Left ventricle myocardium inferior (tissue), 1 donor: ENCODE measurements at regions not wholly inside any gene's neighbourhood (a gene's known extent, or its start where the extent isn't known, plus 50 kb on each side); places are given as distances from the start of the nearest gene placed in this dataset.

Experiments used
- DNase-seq: peaks from one replicate; pipeline ENCODE4 v3.0.0-alpha.2; 2020
- H3K27ac ChIP-seq: fragments of 200-600 bp; replicated peaks from 2 replicates; pipeline ENCODE4 v1.8.0; 2021
- H3K27me3 ChIP-seq: fragments of 200-600 bp; 2 replicates; pipeline ENCODE4 v1.8.0; 2021; ENCODE audit warnings: low read depth
- H3K36me3 ChIP-seq: fragments of 200-600 bp; 2 replicates; pipeline ENCODE4 v1.8.0; 2021
- H3K4me1 ChIP-seq: fragments of 200-600 bp; 2 replicates; pipeline ENCODE4 v1.8.0; 2021
- H3K4me3 ChIP-seq: fragments of 200-600 bp; 2 replicates; pipeline ENCODE4 v1.8.0; 2021; ENCODE audit warnings: mild to moderate bottlenecking, moderate library complexity
- H3K9me3 ChIP-seq: fragments of 200-600 bp; replicated peaks from 2 replicates; pipeline ENCODE4 v1.8.0; 2021
- CTCF ChIP-seq: fragments of 200-600 bp; IDR thresholded peaks from 2 replicates; pipeline ENCODE4 v1.8.0; 2021; ENCODE audit warnings: antibody characterized with exemption, mild to moderate bottlenecking, borderline replicate concordance
- intact Hi-C: fragments of 100-400 bp; cut with micrococcal nuclease; formaldehyde crosslinking; loops from one replicate; pipeline ENCODE4 v1.11.0; 2022
- donor health status: DM: no; HTN: yes; CAD: no; lungs with severe emphysema.

DNA sequence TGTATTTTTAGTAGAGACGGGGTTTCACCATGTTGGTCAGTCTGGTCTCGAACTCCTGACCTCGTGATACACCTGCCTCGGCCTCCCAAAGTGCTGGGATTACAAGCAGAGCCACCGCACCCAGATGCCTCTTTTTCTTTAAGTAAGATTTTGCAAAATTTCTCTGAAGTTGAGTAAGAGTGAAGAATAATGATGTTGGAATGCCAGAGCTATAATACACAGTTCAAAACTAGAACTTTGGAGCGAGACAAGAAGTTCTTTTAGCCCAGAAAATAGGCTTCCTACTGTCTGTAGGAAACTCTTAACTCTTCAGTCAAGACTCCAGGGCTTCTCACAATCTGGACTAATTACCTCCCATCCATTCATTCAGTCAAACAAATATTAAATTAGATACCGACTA, 51.4 kb downstream of the MARCHF4 start:
- no peak for TF ChIP-seq CTCF
- Histone ChIP-seq H3K9me3 (no peaks in the 10 kb centered on the region), H3K4me3 (no peak overlapping the region), H3K27ac (no peak overlapping the region), H3K36me3 (no peaks in the 10 kb centered on the region), H3K4me1 (peaks cover 4% of the 10 kb centered on the region), H3K27me3 (peaks cover 24% of the 10 kb centered on the region)
- intact Hi-C loops: no loop called here
- DNase-seq: no peak

GRCh38 chr2:216319771-216320170, 52.5 kb downstream of the MARCHF4 start:
- H3K9me3 ChIP-seq: peaks cover 4% of the 10 kb centered on the region

GRCh38 chr2:216318521-216318874, 53.8 kb downstream of the MARCHF4 start:
- Histone ChIP-seq H3K36me3 (no peaks in the 10 kb centered on the region), H3K4me3 (no peak overlapping the region), H3K27me3 (peaks cover 32% of the 10 kb centered on the region), H3K4me1 (peaks cover 6% of the 10 kb centered on the region), H3K9me3 (peaks cover 4% of the 10 kb centered on the region), H3K27ac (no peak overlapping the region)
- DNase-seq: no peak
- intact Hi-C loops: no loop called here
- TF ChIP-seq CTCF: no peak

More at GRCh38 chr2:216319771-216320170, 52.5 kb downstream of the MARCHF4 start:
- peaks cover 30% of the 10 kb centered on the region for H3K27me3 ChIP-seq
- DNase-seq: no peak
- H3K27ac ChIP-seq: no peak overlapping the region
- H3K4me3 ChIP-seq: no peak overlapping the region
- no peak for TF ChIP-seq CTCF
- H3K36me3 ChIP-seq: no peaks in the 10 kb centered on the region
- intact Hi-C loops: no loop called here
- peaks cover 6% of the 10 kb centered on the region for H3K4me1 ChIP-seq

DNA sequence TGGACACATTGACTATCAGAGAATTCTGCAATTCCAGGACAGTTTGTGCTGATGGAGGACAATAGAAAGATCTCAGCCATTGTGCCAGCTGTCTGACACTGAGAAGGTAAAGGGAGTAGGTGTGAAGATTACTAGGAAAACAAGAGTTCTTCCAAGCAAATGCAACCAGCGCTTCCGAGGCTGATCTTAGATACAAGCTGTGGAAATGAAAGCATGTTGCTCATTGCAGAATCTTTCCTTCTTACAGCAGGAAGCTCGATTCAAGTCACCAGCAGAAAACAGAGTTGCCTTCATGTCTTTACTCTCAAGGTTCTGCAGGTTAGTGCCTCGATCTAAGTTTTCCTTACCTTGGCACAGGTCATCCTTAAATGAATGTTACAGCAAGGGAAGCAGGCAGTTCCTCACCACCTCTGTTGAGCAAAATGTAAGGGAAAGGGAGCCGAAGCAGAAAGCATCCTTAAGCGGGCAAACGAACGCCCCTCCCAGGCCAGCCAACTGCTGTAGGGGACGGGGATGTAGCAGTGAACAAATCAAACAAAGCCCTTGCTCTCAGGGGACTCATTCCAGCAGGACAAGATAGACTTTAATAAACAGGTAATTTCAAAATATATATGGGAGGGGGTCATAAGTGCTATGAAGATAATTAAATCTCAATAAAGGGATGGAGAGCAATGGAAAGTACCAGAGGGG, 54.3 kb downstream of the MARCHF4 start:
- Histone ChIP-seq H3K27ac (no peak overlapping the region), H3K36me3 (no peaks in the 10 kb centered on the region), H3K4me3 (no peak overlapping the region), H3K9me3 (peaks cover 4% of the 10 kb centered on the region), H3K27me3 (peaks cover 34% of the 10 kb centered on the region), H3K4me1 (peaks cover 6% of the 10 kb centered on the region)
- no peak for TF ChIP-seq CTCF
- DNase-seq: no peak
- intact Hi-C loops: no loop called here

DNA sequence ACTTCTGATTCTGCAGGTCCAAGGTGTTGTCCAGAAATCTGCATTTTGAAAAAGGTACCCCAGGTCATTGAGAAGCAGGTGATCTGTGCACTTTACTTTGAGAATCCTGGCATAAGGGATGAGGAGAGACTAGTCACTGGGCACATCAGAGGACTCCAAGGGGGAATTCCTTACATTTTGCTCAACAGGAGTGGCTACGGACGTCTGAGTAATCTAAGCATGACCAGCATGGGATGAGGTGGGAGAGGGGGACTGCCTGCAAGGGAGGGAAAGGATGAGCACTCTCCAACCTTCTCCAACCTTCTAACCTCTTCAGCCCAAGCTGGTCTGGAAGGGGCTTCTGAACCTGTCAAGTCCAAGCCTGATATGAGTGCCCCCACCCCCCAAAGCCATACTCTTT, 55.5 kb downstream of the MARCHF4 start:
- TF ChIP-seq CTCF: no peak

More for the DNA sequence above, 55.5 kb downstream of the MARCHF4 start:
- intact Hi-C loops: no loop called here
- Histone ChIP-seq H3K4me1 (peaks cover 6% of the 10 kb centered on the region), H3K36me3 (no peaks in the 10 kb centered on the region), H3K27me3 (peaks cover 34% of the 10 kb centered on the region), H3K4me3 (no peak overlapping the region), H3K27ac (no peak overlapping the region), H3K9me3 (peaks cover 4% of the 10 kb centered on the region)
- DNase-seq: no peak
